ENCODE measurements at regions not wholly inside any gene's neighbourhood (a gene's known extent, or its start where the extent isn't known, plus 50 kb on each side); places are given as distances from the start of the nearest gene placed in this dataset.
"Not testable (repeated sequence)": the region's sequence is repeated elsewhere in the genome, so short reads cannot be mapped to it uniquely, and the experiment has no call there.

- DNase-seq (ENCODE audit: low spot score) (no peak), ATAC-seq (no peak)
- Histone ChIP-seq H3K4me2 (no peak overlapping the region), H3K27me3 (ENCODE audit: insufficient read depth) (no peaks in the 10 kb centered on the region), H3F3A (replicated peaks; ENCODE audit: low read depth) (no peaks in the 10 kb centered on the region), H3K79me2 (replicated peaks; ENCODE audit: insufficient read depth) (no peaks in the 10 kb centered on the region), H3K4me3 (no peak overlapping the region), H3K27ac (ENCODE audit: low read depth) (no peak overlapping the region), H2AFZ (no peak overlapping the region), H3K4me1 (ENCODE audit: insufficient read depth) (no peaks in the 10 kb centered on the region), H4K20me1 (replicated peaks; ENCODE audit: insufficient read depth) (no peaks in the 10 kb centered on the region), H3K36me3 (ENCODE audit: insufficient read depth) (no peaks in the 10 kb centered on the region), H3K9me2 (ENCODE audit: insufficient read depth) (no peaks in the 10 kb centered on the region)
- no peaks in the 10 kb centered on the region for H3K36me3 Mint-ChIP-seq (ENCODE audit: low read depth)
- peaks cover 3% of the 10 kb centered on the region; the same call in 1 of the 3 replicates for H3K9me3 Mint-ChIP-seq
- H3K27me3 Mint-ChIP-seq (ENCODE audit: insufficient read depth, low read depth, poor library complexity): no peaks in the 10 kb centered on the region
- H3K4me1 Mint-ChIP-seq: no peaks in the 10 kb centered on the region
- no peak overlapping the region for H3K4me3 Mint-ChIP-seq
- no peak overlapping the region for H3K27ac Mint-ChIP-seq
- TF ChIP-seq, protein P1, sequence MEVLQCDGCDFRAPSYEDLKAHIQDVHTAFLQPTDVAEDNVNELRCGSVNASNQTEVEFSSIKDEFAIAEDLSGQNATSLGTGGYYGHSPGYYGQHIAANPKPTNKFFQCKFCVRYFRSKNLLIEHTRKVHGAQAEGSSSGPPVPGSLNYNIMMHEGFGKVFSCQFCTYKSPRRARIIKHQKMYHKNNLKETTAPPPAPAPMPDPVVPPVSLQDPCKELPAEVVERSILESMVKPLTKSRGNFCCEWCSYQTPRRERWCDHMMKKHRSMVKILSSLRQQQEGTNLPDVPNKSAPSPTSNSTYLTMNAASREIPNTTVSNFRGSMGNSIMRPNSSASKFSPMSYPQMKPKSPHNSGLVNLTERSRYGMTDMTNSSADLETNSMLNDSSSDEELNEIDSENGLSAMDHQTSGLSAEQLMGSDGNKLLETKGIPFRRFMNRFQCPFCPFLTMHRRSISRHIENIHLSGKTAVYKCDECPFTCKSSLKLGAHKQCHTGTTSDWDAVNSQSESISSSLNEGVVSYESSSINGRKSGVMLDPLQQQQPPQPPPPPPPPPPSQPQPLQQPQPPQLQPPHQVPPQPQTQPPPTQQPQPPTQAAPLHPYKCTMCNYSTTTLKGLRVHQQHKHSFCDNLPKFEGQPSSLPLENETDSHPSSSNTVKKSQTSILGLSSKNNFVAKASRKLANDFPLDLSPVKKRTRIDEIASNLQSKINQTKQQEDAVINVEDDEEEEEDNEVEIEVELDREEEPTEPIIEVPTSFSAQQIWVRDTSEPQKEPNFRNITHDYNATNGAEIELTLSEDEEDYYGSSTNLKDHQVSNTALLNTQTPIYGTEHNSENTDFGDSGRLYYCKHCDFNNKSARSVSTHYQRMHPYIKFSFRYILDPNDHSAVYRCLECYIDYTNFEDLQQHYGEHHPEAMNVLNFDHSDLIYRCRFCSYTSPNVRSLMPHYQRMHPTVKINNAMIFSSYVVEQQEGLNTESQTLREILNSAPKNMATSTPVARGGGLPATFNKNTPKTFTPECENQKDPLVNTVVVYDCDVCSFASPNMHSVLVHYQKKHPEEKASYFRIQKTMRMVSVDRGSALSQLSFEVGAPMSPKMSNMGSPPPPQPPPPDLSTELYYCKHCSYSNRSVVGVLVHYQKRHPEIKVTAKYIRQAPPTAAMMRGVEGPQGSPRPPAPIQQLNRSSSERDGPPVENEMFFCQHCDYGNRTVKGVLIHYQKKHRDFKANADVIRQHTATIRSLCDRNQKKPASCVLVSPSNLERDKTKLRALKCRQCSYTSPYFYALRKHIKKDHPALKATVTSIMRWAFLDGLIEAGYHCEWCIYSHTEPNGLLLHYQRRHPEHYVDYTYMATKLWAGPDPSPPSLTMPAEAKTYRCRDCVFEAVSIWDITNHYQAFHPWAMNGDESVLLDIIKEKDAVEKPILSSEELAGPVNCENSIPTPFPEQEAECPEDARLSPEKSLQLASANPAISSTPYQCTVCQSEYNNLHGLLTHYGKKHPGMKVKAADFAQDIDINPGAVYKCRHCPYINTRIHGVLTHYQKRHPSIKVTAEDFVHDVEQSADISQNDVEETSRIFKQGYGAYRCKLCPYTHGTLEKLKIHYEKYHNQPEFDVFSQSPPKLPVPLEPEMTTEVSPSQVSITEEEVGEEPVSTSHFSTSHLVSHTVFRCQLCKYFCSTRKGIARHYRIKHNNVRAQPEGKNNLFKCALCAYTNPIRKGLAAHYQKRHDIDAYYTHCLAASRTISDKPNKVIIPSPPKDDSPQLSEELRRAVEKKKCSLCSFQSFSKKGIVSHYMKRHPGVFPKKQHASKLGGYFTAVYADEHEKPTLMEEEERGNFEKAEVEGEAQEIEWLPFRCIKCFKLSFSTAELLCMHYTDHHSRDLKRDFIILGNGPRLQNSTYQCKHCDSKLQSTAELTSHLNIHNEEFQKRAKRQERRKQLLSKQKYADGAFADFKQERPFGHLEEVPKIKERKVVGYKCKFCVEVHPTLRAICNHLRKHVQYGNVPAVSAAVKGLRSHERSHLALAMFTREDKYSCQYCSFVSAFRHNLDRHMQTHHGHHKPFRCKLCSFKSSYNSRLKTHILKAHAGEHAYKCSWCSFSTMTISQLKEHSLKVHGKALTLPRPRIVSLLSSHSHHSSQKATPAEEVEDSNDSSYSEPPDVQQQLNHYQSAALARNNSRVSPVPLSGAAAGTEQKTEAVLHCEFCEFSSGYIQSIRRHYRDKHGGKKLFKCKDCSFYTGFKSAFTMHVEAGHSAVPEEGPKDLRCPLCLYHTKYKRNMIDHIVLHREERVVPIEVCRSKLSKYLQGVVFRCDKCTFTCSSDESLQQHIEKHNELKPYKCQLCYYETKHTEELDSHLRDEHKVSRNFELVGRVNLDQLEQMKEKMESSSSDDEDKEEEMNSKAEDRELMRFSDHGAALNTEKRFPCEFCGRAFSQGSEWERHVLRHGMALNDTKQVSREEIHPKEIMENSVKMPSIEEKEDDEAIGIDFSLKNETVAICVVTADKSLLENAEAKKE (CRISPR knock-in tag; IDR thresholded peaks at IDR 0.05): no peak
- TF ChIP-seq JUNB (IDR thresholded peaks at IDR 0.05; ENCODE audit: unreplicated experiment) (no peak), EZH2phosphoT487 (IDR thresholded peaks at IDR 0.05; ENCODE audit: unreplicated experiment) (no peak), POLR2AphosphoS5 (IDR thresholded peaks at IDR 0.05; ENCODE audit: low read depth) (no peak)
Observed at GRCh38 chr11:25272214-25272613, 775.4 kb downstream of the LUZP2 start.

DNA sequence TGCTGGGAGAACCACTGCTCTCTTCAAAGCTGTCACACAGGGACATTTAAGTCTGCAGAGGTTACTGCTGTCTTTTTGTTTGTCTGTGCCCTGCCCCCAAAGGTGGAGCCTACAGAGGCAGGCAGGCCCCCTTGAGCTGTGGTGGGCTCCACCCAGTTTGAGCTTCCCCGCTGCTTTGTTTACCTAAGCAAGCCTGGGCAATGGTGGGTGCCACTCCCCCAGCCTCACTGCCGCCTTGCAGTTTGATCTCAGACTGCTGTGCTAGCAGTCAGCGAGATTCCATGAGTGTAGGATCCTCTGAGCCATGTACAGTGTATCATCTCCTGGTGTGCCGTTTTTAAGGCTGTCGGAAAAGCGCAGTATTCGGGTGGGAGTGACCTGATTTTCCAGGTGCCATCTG, 784.0 kb downstream of the LUZP2 start:
- H3K36me3 ChIP-seq (ENCODE audit: insufficient read depth); H3K79me2 ChIP-seq (replicated peaks; ENCODE audit: insufficient read depth); H2AFZ ChIP-seq; H3K4me3 ChIP-seq; H3K4me1 Mint-ChIP-seq; H3K27me3 Mint-ChIP-seq (ENCODE audit: insufficient read depth, low read depth, poor library complexity); H3F3A ChIP-seq (replicated peaks; ENCODE audit: low read depth); H3K4me1 ChIP-seq (ENCODE audit: insufficient read depth); H3K36me3 Mint-ChIP-seq (ENCODE audit: low read depth); H3K27ac Mint-ChIP-seq; H4K20me1 ChIP-seq (replicated peaks; ENCODE audit: insufficient read depth); ATAC-seq; H3K9me2 ChIP-seq (ENCODE audit: insufficient read depth); H3K4me2 ChIP-seq; H3K27me3 ChIP-seq (ENCODE audit: insufficient read depth); H3K4me3 Mint-ChIP-seq; H3K27ac ChIP-seq (ENCODE audit: low read depth); DNase-seq (ENCODE audit: low spot score): not testable (repeated sequence)
- H3K9me3 Mint-ChIP-seq: peaks cover 15% of the 10 kb centered on the region

Data from GM23338 (cell line).